Endothelial cell (in vitro differentiated cells): ENCODE measurements at regions not wholly inside any gene's neighbourhood (a gene's known extent, or its start where the extent isn't known, plus 50 kb on each side); places are given as distances from the start of the nearest gene placed in this dataset.
"Not testable (repeated sequence)": the region's sequence is repeated elsewhere in the genome, so short reads cannot be mapped to it uniquely, and the experiment has no call there.

Experiments used
- DNase-seq: peaks from one replicate; pipeline ENCODE4 v3.0.0; 2021; ENCODE audit warnings: low spot score
- H3K27ac Mint-ChIP-seq: one replicate; pipeline ENCODE4 v1.8.0; 2021; ENCODE audit warnings: mixed read lengths, inconsistent platforms; ENCODE audit not compliant: unreplicated experiment
- H3K27me3 Mint-ChIP-seq: one replicate; pipeline ENCODE4 v1.8.0; 2021; ENCODE audit warnings: mild to moderate bottlenecking, moderate library complexity, mixed read lengths, inconsistent platforms; ENCODE audit not compliant: unreplicated experiment
- H3K36me3 Mint-ChIP-seq: one replicate; pipeline ENCODE4 v1.8.0; 2021; ENCODE audit warnings: mild to moderate bottlenecking, low read depth, mixed read lengths, inconsistent platforms; ENCODE audit not compliant: unreplicated experiment
- H3K4me1 Mint-ChIP-seq: one replicate; pipeline ENCODE4 v1.8.0; 2021; ENCODE audit warnings: mild to moderate bottlenecking, mixed read lengths, inconsistent platforms; ENCODE audit not compliant: unreplicated experiment
- H3K4me3 Mint-ChIP-seq: one replicate; pipeline ENCODE4 v1.8.0; 2021; ENCODE audit warnings: mild to moderate bottlenecking, mixed read lengths, inconsistent platforms; ENCODE audit not compliant: unreplicated experiment
- H3K9me3 Mint-ChIP-seq: one replicate; pipeline ENCODE4 v1.8.0; 2021; ENCODE audit warnings: mixed read lengths, inconsistent platforms; ENCODE audit not compliant: unreplicated experiment
- TF ChIP-seq, protein P1 (sequence below): fragments of 200-600 bp; sonication (generic); IDR thresholded peaks from one replicate; pipeline ENCODE4 v1.5.0; 2021; ENCODE audit warnings: antibody characterized with exemption; ENCODE audit not compliant: unreplicated experiment

- no peak overlapping the region for H3K27ac Mint-ChIP-seq
- H3K9me3 Mint-ChIP-seq: no peaks in the 10 kb centered on the region
- H3K36me3 Mint-ChIP-seq: no peaks in the 10 kb centered on the region
- TF ChIP-seq, protein P1, sequence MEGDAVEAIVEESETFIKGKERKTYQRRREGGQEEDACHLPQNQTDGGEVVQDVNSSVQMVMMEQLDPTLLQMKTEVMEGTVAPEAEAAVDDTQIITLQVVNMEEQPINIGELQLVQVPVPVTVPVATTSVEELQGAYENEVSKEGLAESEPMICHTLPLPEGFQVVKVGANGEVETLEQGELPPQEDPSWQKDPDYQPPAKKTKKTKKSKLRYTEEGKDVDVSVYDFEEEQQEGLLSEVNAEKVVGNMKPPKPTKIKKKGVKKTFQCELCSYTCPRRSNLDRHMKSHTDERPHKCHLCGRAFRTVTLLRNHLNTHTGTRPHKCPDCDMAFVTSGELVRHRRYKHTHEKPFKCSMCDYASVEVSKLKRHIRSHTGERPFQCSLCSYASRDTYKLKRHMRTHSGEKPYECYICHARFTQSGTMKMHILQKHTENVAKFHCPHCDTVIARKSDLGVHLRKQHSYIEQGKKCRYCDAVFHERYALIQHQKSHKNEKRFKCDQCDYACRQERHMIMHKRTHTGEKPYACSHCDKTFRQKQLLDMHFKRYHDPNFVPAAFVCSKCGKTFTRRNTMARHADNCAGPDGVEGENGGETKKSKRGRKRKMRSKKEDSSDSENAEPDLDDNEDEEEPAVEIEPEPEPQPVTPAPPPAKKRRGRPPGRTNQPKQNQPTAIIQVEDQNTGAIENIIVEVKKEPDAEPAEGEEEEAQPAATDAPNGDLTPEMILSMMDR: no peak
- H3K4me3 Mint-ChIP-seq: no peak overlapping the region
- peaks cover 4% of the 10 kb centered on the region for H3K4me1 Mint-ChIP-seq
- no peak for DNase-seq
- no peaks in the 10 kb centered on the region for H3K27me3 Mint-ChIP-seq
Observed at GRCh38 chr3:36182024-36182423, 198.3 kb upstream of the STAC start.

DNA sequence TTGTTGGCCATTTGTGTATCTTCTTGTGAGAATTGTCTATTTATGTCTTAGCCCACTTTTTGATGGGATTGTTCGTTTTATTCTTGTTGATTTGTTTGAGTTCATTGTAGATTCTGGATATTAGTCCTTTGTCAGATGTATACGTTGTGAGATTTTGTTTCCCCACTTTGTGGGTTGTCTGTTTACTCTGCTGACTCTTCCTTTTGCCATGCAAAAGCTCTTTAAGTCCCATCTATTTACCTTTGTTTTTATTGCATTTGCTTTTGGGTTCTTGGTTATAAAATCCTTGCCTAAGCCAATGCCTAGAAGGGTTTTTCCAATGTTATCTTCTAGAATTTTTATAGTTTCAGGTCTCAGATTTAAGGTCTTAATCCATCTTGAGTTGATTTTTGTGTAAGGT, 193.1 kb upstream of the STAC start:
- not testable (repeated sequence) for DNase-seq, H3K9me3 Mint-ChIP-seq, H3K4me1 Mint-ChIP-seq, H3K4me3 Mint-ChIP-seq, H3K27ac Mint-ChIP-seq, H3K27me3 Mint-ChIP-seq, H3K36me3 Mint-ChIP-seq

DNA sequence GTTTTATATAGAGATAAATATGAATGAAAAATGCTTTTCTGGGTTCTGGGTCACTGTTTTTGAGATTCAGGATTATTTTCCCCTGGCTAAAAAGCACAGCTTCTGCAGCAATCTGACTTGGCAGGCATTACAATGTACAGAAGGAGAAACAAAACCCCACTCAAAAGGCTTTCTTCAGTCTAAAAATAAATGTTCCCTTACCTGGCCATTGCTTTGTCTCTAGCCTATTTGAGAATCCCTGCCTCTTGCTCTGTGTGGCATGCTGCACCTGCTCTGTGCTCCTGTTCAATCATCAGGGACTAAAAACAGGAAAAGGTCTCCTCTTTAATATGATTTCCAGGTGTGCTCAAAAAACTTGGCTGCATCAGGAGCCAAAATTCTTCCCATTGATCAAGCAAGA, 187.4 kb upstream of the STAC start:
- TF ChIP-seq, protein P1: no peak
- H3K4me1 Mint-ChIP-seq: peaks cover 17% of the 10 kb centered on the region
- DNase-seq: no peak
- H3K27ac Mint-ChIP-seq: peak overlapping the region; percentile 55
- H3K9me3 Mint-ChIP-seq: no peaks in the 10 kb centered on the region
- no peak overlapping the region for H3K4me3 Mint-ChIP-seq
- H3K36me3 Mint-ChIP-seq: no peaks in the 10 kb centered on the region
- no peaks in the 10 kb centered on the region for H3K27me3 Mint-ChIP-seq

DNA sequence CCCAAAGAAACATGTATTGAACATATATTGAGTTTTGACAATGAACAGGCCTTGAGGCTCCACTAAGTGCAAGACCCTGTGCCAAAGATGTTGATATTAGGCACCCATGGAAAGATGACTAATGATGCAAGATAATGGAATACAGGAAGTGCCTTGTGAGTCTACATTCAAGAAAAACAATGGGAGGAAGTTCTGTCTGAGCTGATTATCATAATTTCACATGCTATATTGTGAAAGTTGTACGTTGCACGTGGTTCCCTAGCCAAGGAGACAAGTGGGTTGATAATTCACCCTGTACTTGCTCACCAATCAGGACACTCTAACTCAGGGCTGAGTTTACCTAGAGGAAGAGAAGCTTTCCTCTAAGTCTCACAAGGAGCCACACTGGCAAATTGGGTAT, 186.9 kb upstream of the STAC start:
- Mint-ChIP-seq H3K27ac (peak overlapping the region; percentile 90), H3K4me3 (no peak overlapping the region), H3K4me1 (peaks cover 17% of the 10 kb centered on the region), H3K36me3 (no peaks in the 10 kb centered on the region), H3K9me3 (no peaks in the 10 kb centered on the region), H3K27me3 (no peaks in the 10 kb centered on the region)
- TF ChIP-seq, protein P1: no peak
- no peak for DNase-seq

- peaks cover 17% of the 10 kb centered on the region for H3K4me1 Mint-ChIP-seq
- no peak overlapping the region for H3K4me3 Mint-ChIP-seq
- no peaks in the 10 kb centered on the region for H3K9me3 Mint-ChIP-seq
- no peak overlapping the region for H3K27ac Mint-ChIP-seq
- H3K36me3 Mint-ChIP-seq: no peaks in the 10 kb centered on the region
- no peaks in the 10 kb centered on the region for H3K27me3 Mint-ChIP-seq
- no peak for DNase-seq
- TF ChIP-seq, protein P1: no peak
Observed at GRCh38 chr3:36196058-36196457, 184.2 kb upstream of the STAC start.

- no peaks in the 10 kb centered on the region for H3K9me3 Mint-ChIP-seq
Observed at GRCh38 chr3:36197151-36197550, 183.2 kb upstream of the STAC start.

More at GRCh38 chr3:36197151-36197550, 183.2 kb upstream of the STAC start:
- Mint-ChIP-seq H3K27me3 (no peaks in the 10 kb centered on the region), H3K4me3 (no peak overlapping the region), H3K4me1 (peaks cover 17% of the 10 kb centered on the region), H3K36me3 (no peaks in the 10 kb centered on the region), H3K27ac (no peak overlapping the region)
- TF ChIP-seq, protein P1: no peak
- DNase-seq: no peak
